ENCODE measurements at regions not wholly inside any gene's neighbourhood (a gene's known extent, or its start where the extent isn't known, plus 50 kb on each side); places are given as distances from the start of the nearest gene placed in this dataset.

- TF ChIP-seq, protein P1, sequence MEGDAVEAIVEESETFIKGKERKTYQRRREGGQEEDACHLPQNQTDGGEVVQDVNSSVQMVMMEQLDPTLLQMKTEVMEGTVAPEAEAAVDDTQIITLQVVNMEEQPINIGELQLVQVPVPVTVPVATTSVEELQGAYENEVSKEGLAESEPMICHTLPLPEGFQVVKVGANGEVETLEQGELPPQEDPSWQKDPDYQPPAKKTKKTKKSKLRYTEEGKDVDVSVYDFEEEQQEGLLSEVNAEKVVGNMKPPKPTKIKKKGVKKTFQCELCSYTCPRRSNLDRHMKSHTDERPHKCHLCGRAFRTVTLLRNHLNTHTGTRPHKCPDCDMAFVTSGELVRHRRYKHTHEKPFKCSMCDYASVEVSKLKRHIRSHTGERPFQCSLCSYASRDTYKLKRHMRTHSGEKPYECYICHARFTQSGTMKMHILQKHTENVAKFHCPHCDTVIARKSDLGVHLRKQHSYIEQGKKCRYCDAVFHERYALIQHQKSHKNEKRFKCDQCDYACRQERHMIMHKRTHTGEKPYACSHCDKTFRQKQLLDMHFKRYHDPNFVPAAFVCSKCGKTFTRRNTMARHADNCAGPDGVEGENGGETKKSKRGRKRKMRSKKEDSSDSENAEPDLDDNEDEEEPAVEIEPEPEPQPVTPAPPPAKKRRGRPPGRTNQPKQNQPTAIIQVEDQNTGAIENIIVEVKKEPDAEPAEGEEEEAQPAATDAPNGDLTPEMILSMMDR (IDR thresholded peaks at IDR 0.05), result no peak
- TF ChIP-seq POLR2A (IDR thresholded peaks at IDR 0.05), result no peak
These were observed 112.3 kb upstream of the COL11A1 start for GRCh38 chr1:103220631-103221041.
